Testis (tissue), 2 donors: ENCODE measurements at regions not wholly inside any gene's neighbourhood (a gene's known extent, or its start where the extent isn't known, plus 50 kb on each side); places are given as distances from the start of the nearest gene placed in this dataset.
"Not testable (repeated sequence)": the region's sequence is repeated elsewhere in the genome, so short reads cannot be mapped to it uniquely, and the experiment has no call there.

Source experiments
- DNase-seq: peaks from one replicate; pipeline ENCODE4 v3.0.0-alpha.2; 2019
- H3K27ac ChIP-seq, 2 donors: fragments of 200-600 bp; sonication (generic); one replicate each; pipeline ENCODE4 v1.5.1; 2019
- H3K27me3 ChIP-seq: fragments of 200-600 bp; sonication (generic); one replicate; pipeline ENCODE4 v1.5.1; 2019
- H3K36me3 ChIP-seq: fragments of 200-600 bp; sonication (generic); one replicate; pipeline ENCODE4 v1.5.1; 2017; ENCODE audit warnings: low read depth; ENCODE audit errors: missing control alignments
- H3K4me1 ChIP-seq: fragments of 200-600 bp; sonication (generic); one replicate; pipeline ENCODE4 v1.5.1; 2019
- H3K4me3 ChIP-seq, 2 donors: fragments of 200-600 bp; sonication (generic); one replicate each; pipeline ENCODE4 v1.5.1; 2017 to 2019
- H3K9me3 ChIP-seq: fragments of 200-600 bp; sonication (generic); one replicate; pipeline ENCODE4 v1.5.1; 2017
- CTCF ChIP-seq, 3 experiments: fragments of 450-650 bp in 2 of 3; fragments of 200-600 bp in 1 of 3; sonication (generic) in 1 of 3; IDR thresholded peaks; one replicate each; pipeline ENCODE4 v1.5.1; 2016 to 2019; ENCODE audit warnings: antibody characterized with exemption in 3 of 3, mild to moderate bottlenecking in 2 of 3, moderate library complexity in 1 of 3
- POLR2A ChIP-seq: fragments of 450-650 bp; IDR thresholded peaks from one replicate; pipeline ENCODE4 v1.6.1; 2017; ENCODE audit warnings: antibody characterized with exemption, mild to moderate bottlenecking, moderate library complexity
- WGBS, 2 donors: methylation state at CpG; one replicate each; pipeline ENCODE4 v1.1.5; 2018; 5-methylcytosine and 5-hydroxymethylcytosine counted together
- intact Hi-C: fragments of 100-400 bp; cut with DNase I; formaldehyde crosslinking; loops from one replicate; pipeline ENCODE4 v1.15.1; 2023; ENCODE audit warnings: low total_unique reads

GRCh38 chr2:195575016-195575415 is 82.0 kb upstream of the SLC39A10 start:
- Histone ChIP-seq H3K27ac (no peak overlapping the region), H3K27me3 (no peaks in the 10 kb centered on the region), H3K9me3 (no peaks in the 10 kb centered on the region), H3K36me3 (no peaks in the 10 kb centered on the region), H3K4me1 (no peaks in the 10 kb centered on the region), H3K4me3 (no peak overlapping the region)
- intact Hi-C loops: no loop called here
- TF ChIP-seq POLR2A: no peak
- TF ChIP-seq CTCF (IDR thresholded peaks at IDR 0.05): no peak
- no peak for DNase-seq
- 86 to 87% methylated on average over 2 of the region's 2 CpGs for WGBS, 2 donors

GRCh38 chr2:195574312-195574711 is 82.7 kb upstream of the SLC39A10 start:
- Histone ChIP-seq H3K27ac (no peak overlapping the region), H3K4me1 (no peaks in the 10 kb centered on the region), H3K4me3 (no peak overlapping the region), H3K9me3 (no peaks in the 10 kb centered on the region), H3K36me3 (no peaks in the 10 kb centered on the region), H3K27me3 (no peaks in the 10 kb centered on the region)
- no peak for DNase-seq
- TF ChIP-seq POLR2A (no peak), CTCF (IDR thresholded peaks at IDR 0.05) (no peak)
- WGBS, 2 donors: 91 to 92% methylated on average over 3 of the region's 3 CpGs
- intact Hi-C loops: no loop called here

- Histone ChIP-seq H3K36me3 (no peaks in the 10 kb centered on the region), H3K27ac (no peak overlapping the region), H3K4me1 (no peaks in the 10 kb centered on the region), H3K9me3 (no peaks in the 10 kb centered on the region), H3K4me3 (no peak overlapping the region), H3K27me3 (no peaks in the 10 kb centered on the region)
- no peak for DNase-seq
- intact Hi-C loops: no loop called here
- no peak for TF ChIP-seq CTCF (IDR thresholded peaks at IDR 0.05)
- 95 to 99% methylated on average over 6 of the region's 6 CpGs for WGBS, 2 donors
Observed at GRCh38 chr2:195572895-195573683, 83.9 kb upstream of the SLC39A10 start.

DNA sequence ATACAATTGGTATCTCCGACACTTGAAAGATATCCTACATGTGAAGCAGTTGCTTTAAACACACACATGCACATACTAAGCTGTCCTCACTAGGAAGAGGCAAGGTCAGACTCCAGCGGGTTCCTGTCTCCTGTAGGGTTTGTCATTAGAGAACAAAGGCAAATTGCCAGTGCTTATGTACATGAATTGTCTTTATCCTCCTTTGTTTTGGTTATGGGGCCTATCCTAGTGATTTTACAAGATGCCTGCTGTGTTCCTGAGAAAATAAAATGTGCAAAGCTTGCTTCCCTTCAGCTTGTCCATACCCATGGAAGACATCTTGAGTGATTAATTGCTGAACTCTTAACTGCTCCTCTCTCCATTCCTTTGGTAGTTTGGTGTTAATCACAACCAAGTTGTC is 86.7 kb upstream of the SLC39A10 start:
- TF ChIP-seq POLR2A (no peak), CTCF (IDR thresholded peaks at IDR 0.05) (no peak)
- DNase-seq: no peak
- Histone ChIP-seq H3K4me3 (no peak overlapping the region), H3K27ac (no peak overlapping the region), H3K9me3 (no peaks in the 10 kb centered on the region), H3K4me1 (no peaks in the 10 kb centered on the region), H3K36me3 (no peaks in the 10 kb centered on the region), H3K27me3 (no peaks in the 10 kb centered on the region)
- intact Hi-C loops: no loop called here
- 83 to 85% methylated on average over 2 of the region's 2 CpGs for WGBS, 2 donors

GRCh38 chr2:195569255-195569654 is 87.8 kb upstream of the SLC39A10 start:
- DNase-seq: no peak
- 85 to 89% methylated on average over 3 of the region's 3 CpGs for WGBS, 2 donors
- H3K4me3 ChIP-seq: no peak overlapping the region
- no peaks in the 10 kb centered on the region for H3K9me3 ChIP-seq
- H3K4me1 ChIP-seq: no peaks in the 10 kb centered on the region
- no peak overlapping the region for H3K27ac ChIP-seq
- TF ChIP-seq POLR2A: no peak
- no peak for TF ChIP-seq CTCF (IDR thresholded peaks at IDR 0.05)
- intact Hi-C loops: no loop called here
- H3K27me3 ChIP-seq: no peaks in the 10 kb centered on the region
- no peaks in the 10 kb centered on the region for H3K36me3 ChIP-seq

- WGBS, 2 donors: 93 to 97% methylated on average over 8 of the region's 8 CpGs
Observed at GRCh38 chr2:195564625-195565135, 92.3 kb upstream of the SLC39A10 start.

More at GRCh38 chr2:195564625-195565135, 92.3 kb upstream of the SLC39A10 start:
- intact Hi-C loops, H3K27ac ChIP-seq, H3K4me3 ChIP-seq, H3K4me1 ChIP-seq, DNase-seq, H3K9me3 ChIP-seq, H3K36me3 ChIP-seq, H3K27me3 ChIP-seq: not testable (repeated sequence)
